GM23338 (cell line): ENCODE measurements at regions not wholly inside any gene's neighbourhood (a gene's known extent, or its start where the extent isn't known, plus 50 kb on each side); places are given as distances from the start of the nearest gene placed in this dataset.
A peak's percentile ranks its signal among the peaks of the same experiment; 100 is the strongest.

Source experiments
- ATAC-seq: fragments of 200-7000 bp; cut with Tn5 transposase; 3 replicates; pipeline ENCODE4 v1.9.1; 2020
- DNase-seq: peaks from one replicate; pipeline ENCODE4 v3.0.0-alpha.2; 2015; ENCODE audit warnings: low spot score
- H2AFZ ChIP-seq: fragments of 200-600 bp; sonication (generic); 2 replicates; pipeline ENCODE4 v1.8.0; 2016; ENCODE audit warnings: antibody characterized with exemption, mild to moderate bottlenecking, moderate library complexity
- H3F3A ChIP-seq: fragments of 200-600 bp; sonication (generic); replicated peaks from 2 replicates; pipeline ENCODE4 v1.8.0; 2017; ENCODE audit warnings: antibody characterized with exemption, mixed run types, low read depth
- H3K27ac ChIP-seq: fragments of 200-600 bp; sonication (generic); 2 replicates; pipeline ENCODE4 v1.6.1; 2016; ENCODE audit warnings: low read depth
- H3K27me3 ChIP-seq: fragments of 200-600 bp; sonication (generic); 2 replicates; pipeline ENCODE4 v1.8.0; 2016; ENCODE audit warnings: mild to moderate bottlenecking, mixed run types, moderate library complexity; ENCODE audit not compliant: insufficient read depth
- H3K36me3 ChIP-seq: fragments of 200-600 bp; sonication (generic); 2 replicates; pipeline ENCODE4 v1.8.0; 2016; ENCODE audit warnings: mild to moderate bottlenecking; ENCODE audit not compliant: insufficient read depth
- H3K4me1 ChIP-seq: fragments of 200-600 bp; sonication (generic); 2 replicates; pipeline ENCODE4 v1.8.0; 2016; ENCODE audit warnings: mild to moderate bottlenecking, moderate library complexity; ENCODE audit not compliant: insufficient read depth
- H3K4me2 ChIP-seq: fragments of 200-600 bp; sonication (generic); 2 replicates; pipeline ENCODE4 v1.7.1; 2017; ENCODE audit warnings: mixed run types
- H3K4me3 ChIP-seq: fragments of 200-600 bp; sonication (generic); 2 replicates; pipeline ENCODE4 v1.6.1; 2016; ENCODE audit warnings: mixed run types
- H3K79me2 ChIP-seq: fragments of 200-600 bp; sonication (generic); replicated peaks from 2 replicates; pipeline ENCODE4 v1.8.0; 2017; ENCODE audit warnings: mild to moderate bottlenecking; ENCODE audit not compliant: insufficient read depth
- H3K9me2 ChIP-seq: fragments of 200-600 bp; sonication (generic); 2 replicates; pipeline ENCODE4 v1.8.0; 2017; ENCODE audit not compliant: insufficient read depth
- H4K20me1 ChIP-seq: fragments of 200-600 bp; sonication (generic); replicated peaks from 2 replicates; pipeline ENCODE4 v1.8.0; 2017; ENCODE audit warnings: mild to moderate bottlenecking; ENCODE audit not compliant: insufficient read depth
- H3K27ac Mint-ChIP-seq: 2 replicates; pipeline ENCODE4 v1.8.0; 2020; ENCODE audit warnings: inconsistent platforms, mild to moderate bottlenecking, moderate library complexity, mixed read lengths
- H3K27me3 Mint-ChIP-seq: 3 replicates; pipeline ENCODE4 v1.8.0; 2022; ENCODE audit warnings: low read depth, mild to moderate bottlenecking, moderate library complexity, mixed read lengths, inconsistent platforms; ENCODE audit not compliant: insufficient read depth, poor library complexity
- H3K36me3 Mint-ChIP-seq: 3 replicates; pipeline ENCODE4 v1.8.0; 2021; ENCODE audit warnings: low read depth, mild to moderate bottlenecking, inconsistent platforms, moderate library complexity, mixed read lengths
- H3K4me1 Mint-ChIP-seq: 3 replicates; pipeline ENCODE4 v1.8.0; 2020; ENCODE audit warnings: mild to moderate bottlenecking, inconsistent platforms, mixed read lengths
- H3K4me3 Mint-ChIP-seq: 3 replicates; pipeline ENCODE4 v1.8.0; 2021; ENCODE audit warnings: moderate library complexity, mild to moderate bottlenecking, inconsistent platforms, mixed read lengths
- H3K9me3 Mint-ChIP-seq: 3 replicates; pipeline ENCODE4 v1.8.0; 2020; ENCODE audit warnings: moderate library complexity, mild to moderate bottlenecking, inconsistent platforms, mixed read lengths
- CREB1 ChIP-seq: fragments of 250-450 bp; sonication (Bioruptor Pico); IDR thresholded peaks from 2 replicates; pipeline ENCODE4 v1.5.0; 2020; ENCODE audit warnings: low read depth, mild to moderate bottlenecking, moderate library complexity
- POLR2AphosphoS5 ChIP-seq: IDR thresholded peaks from 2 replicates; pipeline ENCODE4 v1.6.1; 2016; ENCODE audit warnings: antibody characterized with exemption, low read depth
- ZNF331 ChIP-seq: fragments of 250-450 bp; sonication (Bioruptor Pico); IDR thresholded peaks from 2 replicates; pipeline ENCODE4 v1.5.0; 2020; ENCODE audit warnings: low read depth, mild to moderate bottlenecking, moderate library complexity
- ZNF462 ChIP-seq: fragments of 250-450 bp; sonication (Bioruptor Pico); IDR thresholded peaks from 2 replicates; pipeline ENCODE4 v1.5.0; 2020; ENCODE audit warnings: mild to moderate bottlenecking, moderate library complexity
- TF ChIP-seq, protein P1 (sequence below): IDR thresholded peaks from one replicate; pipeline ENCODE4 v1.6.1; 2018; ENCODE audit warnings: antibody characterized with exemption; ENCODE audit not compliant: unreplicated experiment

- Mint-ChIP-seq H3K36me3 (no peaks in the 10 kb centered on the region), H3K27ac (no peak overlapping the region), H3K9me3 (no peaks in the 10 kb centered on the region), H3K4me1 (peaks cover 11% of the 10 kb centered on the region), H3K4me3 (no peak overlapping the region), H3K27me3 (no peaks in the 10 kb centered on the region)
- peak; percentile 48 for DNase-seq
- Histone ChIP-seq H3K4me1 (0 out of 2 replicates have a peak, but pooled peaks cover 8% of the 10 kb centered on the region), H3F3A (no peaks in the 10 kb centered on the region), H3K4me2 (no peak overlapping the region), H3K79me2 (no peaks in the 10 kb centered on the region), H3K9me2 (peaks cover 18% of the 10 kb centered on the region), H3K4me3 (no peak overlapping the region), H3K27ac (no peak overlapping the region), H2AFZ (no peak overlapping the region), H3K27me3 (no peaks in the 10 kb centered on the region), H3K36me3 (no peaks in the 10 kb centered on the region), H4K20me1 (no peaks in the 10 kb centered on the region)
- TF ChIP-seq ZNF462 (CRISPR knock-in tag) = no peak
- no peak for TF ChIP-seq POLR2AphosphoS5
- ATAC-seq = no peak; the same call in 2 of the 3 replicates
Observed at GRCh38 chr3:55189359-55189801, 261.5 kb upstream of the LRTM1 start.

GRCh38 chr3:55185380-55185779 is 257.5 kb upstream of the LRTM1 start:
- no peaks in the 10 kb centered on the region for H3K9me3 Mint-ChIP-seq
- Histone ChIP-seq H3K27me3 (no peaks in the 10 kb centered on the region), H3K9me2 (peaks cover 9% of the 10 kb centered on the region; the same call in 1 of the 2 replicates), H3F3A (no peaks in the 10 kb centered on the region), H3K27ac (no peak overlapping the region), H3K4me3 (no peak overlapping the region), H3K36me3 (no peaks in the 10 kb centered on the region), H3K79me2 (no peaks in the 10 kb centered on the region), H3K4me1 (0 out of 2 replicates have a peak, but pooled peaks cover 8% of the 10 kb centered on the region), H4K20me1 (no peaks in the 10 kb centered on the region), H2AFZ (no peak overlapping the region; the same call in 1 of the 2 replicates), H3K4me2 (no peak overlapping the region)
- H3K4me1 Mint-ChIP-seq = peaks cover 11% of the 10 kb centered on the region
- no peaks in the 10 kb centered on the region for H3K27me3 Mint-ChIP-seq
- no peaks in the 10 kb centered on the region for H3K36me3 Mint-ChIP-seq
- ATAC-seq (no peak), DNase-seq (no peak)
- H3K4me3 Mint-ChIP-seq = no peak overlapping the region
- no peak overlapping the region for H3K27ac Mint-ChIP-seq
- TF ChIP-seq POLR2AphosphoS5 (no peak), CREB1 (CRISPR knock-in tag) (no peak), ZNF331 (no peak)
- TF ChIP-seq, protein P1, sequence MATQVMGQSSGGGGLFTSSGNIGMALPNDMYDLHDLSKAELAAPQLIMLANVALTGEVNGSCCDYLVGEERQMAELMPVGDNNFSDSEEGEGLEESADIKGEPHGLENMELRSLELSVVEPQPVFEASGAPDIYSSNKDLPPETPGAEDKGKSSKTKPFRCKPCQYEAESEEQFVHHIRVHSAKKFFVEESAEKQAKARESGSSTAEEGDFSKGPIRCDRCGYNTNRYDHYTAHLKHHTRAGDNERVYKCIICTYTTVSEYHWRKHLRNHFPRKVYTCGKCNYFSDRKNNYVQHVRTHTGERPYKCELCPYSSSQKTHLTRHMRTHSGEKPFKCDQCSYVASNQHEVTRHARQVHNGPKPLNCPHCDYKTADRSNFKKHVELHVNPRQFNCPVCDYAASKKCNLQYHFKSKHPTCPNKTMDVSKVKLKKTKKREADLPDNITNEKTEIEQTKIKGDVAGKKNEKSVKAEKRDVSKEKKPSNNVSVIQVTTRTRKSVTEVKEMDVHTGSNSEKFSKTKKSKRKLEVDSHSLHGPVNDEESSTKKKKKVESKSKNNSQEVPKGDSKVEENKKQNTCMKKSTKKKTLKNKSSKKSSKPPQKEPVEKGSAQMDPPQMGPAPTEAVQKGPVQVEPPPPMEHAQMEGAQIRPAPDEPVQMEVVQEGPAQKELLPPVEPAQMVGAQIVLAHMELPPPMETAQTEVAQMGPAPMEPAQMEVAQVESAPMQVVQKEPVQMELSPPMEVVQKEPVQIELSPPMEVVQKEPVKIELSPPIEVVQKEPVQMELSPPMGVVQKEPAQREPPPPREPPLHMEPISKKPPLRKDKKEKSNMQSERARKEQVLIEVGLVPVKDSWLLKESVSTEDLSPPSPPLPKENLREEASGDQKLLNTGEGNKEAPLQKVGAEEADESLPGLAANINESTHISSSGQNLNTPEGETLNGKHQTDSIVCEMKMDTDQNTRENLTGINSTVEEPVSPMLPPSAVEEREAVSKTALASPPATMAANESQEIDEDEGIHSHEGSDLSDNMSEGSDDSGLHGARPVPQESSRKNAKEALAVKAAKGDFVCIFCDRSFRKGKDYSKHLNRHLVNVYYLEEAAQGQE = no peak
